Activated CD8-positive, alpha-beta memory T cell treated with anti-CD3 and anti-CD28 coated beads, Interleukin-2, amount 10 ng/mL, durations not matched to agents 7 days and 5 days (primary cell): ENCODE measurements at regions not wholly inside any gene's neighbourhood (a gene's known extent, or its start where the extent isn't known, plus 50 kb on each side); places are given as distances from the start of the nearest gene placed in this dataset.

ENCODE experiments used
- ATAC-seq: fragments of 150-1000 bp; cut with Tn5 transposase; one replicate; pipeline ENCODE4 v1.10.0; 2021; ENCODE audit warnings: moderate library complexity
- CTCF ChIA-PET: fragments of 350-600 bp; sonication (Branson Sonifier 250); formaldehyde crosslinking; loops from one replicate; lab custom pipeline; 2021; ENCODE audit warnings: antibody characterized with exemption; lab: Charles Lee
- DNase-seq: peaks from one replicate; pipeline ENCODE4 v3.0.0-alpha.2; 2020
- H3K27ac Mint-ChIP-seq: one replicate; pipeline ENCODE4 v1.8.0; 2021; ENCODE audit warnings: mild to moderate bottlenecking, mixed read lengths
- H3K27me3 Mint-ChIP-seq: one replicate; pipeline ENCODE4 v1.8.0; 2021; ENCODE audit warnings: mixed read lengths
- H3K36me3 Mint-ChIP-seq: one replicate; pipeline ENCODE4 v1.8.0; 2021; ENCODE audit warnings: mild to moderate bottlenecking, mixed read lengths
- H3K4me1 Mint-ChIP-seq: one replicate; pipeline ENCODE4 v1.8.0; 2021; ENCODE audit warnings: mixed read lengths
- H3K4me3 Mint-ChIP-seq: one replicate; pipeline ENCODE4 v1.8.0; 2021; ENCODE audit warnings: mild to moderate bottlenecking, moderate library complexity, mixed read lengths
- H3K9me3 Mint-ChIP-seq: one replicate; pipeline ENCODE4 v1.8.0; 2022; ENCODE audit warnings: low read depth, mixed read lengths

- ATAC-seq (no peak), DNase-seq (no peak)
- Mint-ChIP-seq H3K9me3 (no peaks in the 10 kb centered on the region), H3K27ac (no peak overlapping the region), H3K4me1 (no peaks in the 10 kb centered on the region), H3K4me3 (no peak overlapping the region), H3K27me3 (no peaks in the 10 kb centered on the region), H3K36me3 (peaks cover 11% of the 10 kb centered on the region)
- CTCF ChIA-PET = no interaction called here
Observed at GRCh38 chr7:112882022-112882421, 91.8 kb upstream of the TMEM168 start.

- CTCF ChIA-PET = no interaction called here
- H3K27ac Mint-ChIP-seq = no peak overlapping the region
- H3K36me3 Mint-ChIP-seq = peaks cover 11% of the 10 kb centered on the region
- ATAC-seq (no peak), DNase-seq (no peak)
- no peaks in the 10 kb centered on the region for H3K27me3 Mint-ChIP-seq
- H3K4me3 Mint-ChIP-seq = no peak overlapping the region
- H3K4me1 Mint-ChIP-seq = no peaks in the 10 kb centered on the region
- no peaks in the 10 kb centered on the region for H3K9me3 Mint-ChIP-seq
Observed at GRCh38 chr7:112880818-112881418, 90.7 kb upstream of the TMEM168 start.

DNA sequence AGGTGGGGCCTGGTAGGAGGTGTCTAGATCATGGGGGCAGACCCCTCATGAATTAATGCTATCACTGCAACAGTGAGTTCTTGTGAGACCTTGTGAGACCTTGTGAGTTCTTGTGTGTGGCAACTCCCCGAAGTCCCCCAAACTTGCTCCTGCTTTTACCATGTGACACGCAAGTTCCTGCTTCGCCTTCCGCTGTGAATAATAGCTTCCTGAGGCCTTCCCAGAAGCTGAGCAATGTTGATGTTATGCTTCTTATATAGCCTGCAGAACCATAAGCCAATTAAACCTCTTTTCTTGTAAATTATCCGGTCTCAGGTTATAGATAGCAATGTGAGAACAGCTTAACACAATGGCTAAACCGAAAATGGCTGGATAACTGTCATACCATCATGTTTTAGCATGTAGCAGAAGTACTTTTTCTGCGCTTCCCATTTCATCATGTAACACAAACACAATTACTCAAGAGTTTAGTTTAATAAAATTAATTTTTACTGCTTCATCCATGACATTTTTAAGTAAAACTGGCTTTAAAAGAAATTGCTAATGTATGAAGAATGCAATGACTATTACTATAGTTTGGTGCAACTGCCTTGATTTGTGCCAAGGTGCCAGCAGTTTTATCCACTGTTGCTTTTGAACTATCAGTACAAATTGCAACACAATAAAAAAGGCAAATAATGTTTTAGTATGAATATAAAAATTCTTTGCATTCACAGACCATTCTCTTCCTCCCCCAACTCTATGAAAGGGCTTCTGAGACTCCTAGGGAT is 87.7 kb upstream of the TMEM168 start:
- DNase-seq = no peak

DNA sequence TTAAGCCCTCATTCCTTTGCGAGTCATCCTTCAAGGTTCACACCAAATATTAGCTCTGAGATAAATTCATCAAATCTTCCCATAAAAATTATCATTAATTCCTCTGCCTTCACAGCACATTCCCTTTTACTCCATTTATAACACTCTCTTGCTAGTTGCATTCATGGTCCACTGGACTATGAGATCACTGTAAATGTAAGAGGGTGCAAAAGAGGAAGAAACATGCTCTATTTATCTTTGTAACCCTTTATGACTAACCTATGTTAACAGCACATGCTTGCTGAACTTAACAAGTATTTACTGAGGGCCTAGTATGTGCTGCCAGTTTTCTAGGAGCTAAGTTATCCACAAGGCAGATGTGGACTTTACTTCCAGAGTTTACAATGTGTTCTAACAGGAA is 86.7 kb upstream of the TMEM168 start:
- H3K27ac Mint-ChIP-seq = no peak overlapping the region
- CTCF ChIA-PET = no interaction called here
- peaks cover 5% of the 10 kb centered on the region for H3K36me3 Mint-ChIP-seq
- H3K27me3 Mint-ChIP-seq = no peaks in the 10 kb centered on the region
- H3K4me1 Mint-ChIP-seq = no peaks in the 10 kb centered on the region
- no peak for ATAC-seq
- no peaks in the 10 kb centered on the region for H3K9me3 Mint-ChIP-seq
- DNase-seq = no peak
- no peak overlapping the region for H3K4me3 Mint-ChIP-seq

More for the DNA sequence above, 87.7 kb upstream of the TMEM168 start:
- CTCF ChIA-PET = no interaction called here
- H3K27me3 Mint-ChIP-seq = no peaks in the 10 kb centered on the region
- ATAC-seq = no peak
- no peak overlapping the region for H3K27ac Mint-ChIP-seq
- H3K4me1 Mint-ChIP-seq = no peaks in the 10 kb centered on the region
- peaks cover 5% of the 10 kb centered on the region for H3K36me3 Mint-ChIP-seq
- no peaks in the 10 kb centered on the region for H3K9me3 Mint-ChIP-seq
- no peak overlapping the region for H3K4me3 Mint-ChIP-seq

DNA sequence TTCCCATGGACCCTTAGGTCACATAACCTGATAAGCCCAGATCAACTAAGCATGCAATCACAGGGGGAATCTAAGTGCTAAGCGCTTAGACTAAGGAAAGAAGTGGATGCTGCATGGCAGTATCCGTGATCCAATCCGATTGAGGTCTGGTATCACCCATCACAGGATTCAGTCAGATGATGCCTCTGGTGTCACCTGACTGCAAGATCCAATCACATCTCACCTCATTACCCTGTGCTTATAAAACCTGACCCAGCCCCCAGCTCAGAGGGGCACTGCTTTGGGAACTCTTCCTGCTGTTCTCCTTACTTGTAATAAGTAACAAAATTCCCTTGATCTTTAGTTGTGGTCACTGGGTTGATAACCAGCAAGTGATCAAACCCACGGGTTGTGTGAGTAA is 84.7 kb upstream of the TMEM168 start:
- Mint-ChIP-seq H3K4me1 (no peaks in the 10 kb centered on the region), H3K4me3 (no peak overlapping the region), H3K27me3 (no peaks in the 10 kb centered on the region), H3K9me3 (no peaks in the 10 kb centered on the region), H3K36me3 (peaks cover 5% of the 10 kb centered on the region), H3K27ac (no peak overlapping the region)
- CTCF ChIA-PET = no interaction called here
- no peak for ATAC-seq
- no peak for DNase-seq

- peaks cover 5% of the 10 kb centered on the region for H3K36me3 Mint-ChIP-seq
- DNase-seq (no peak), ATAC-seq (no peak)
- no peak overlapping the region for H3K27ac Mint-ChIP-seq
- CTCF ChIA-PET = no interaction called here
- no peaks in the 10 kb centered on the region for H3K9me3 Mint-ChIP-seq
- no peak overlapping the region for H3K4me3 Mint-ChIP-seq
- no peaks in the 10 kb centered on the region for H3K27me3 Mint-ChIP-seq
- peaks cover 2% of the 10 kb centered on the region for H3K4me1 Mint-ChIP-seq
Observed at GRCh38 chr7:112873831-112874553, 83.8 kb upstream of the TMEM168 start.

- Mint-ChIP-seq H3K27ac (no peak overlapping the region), H3K9me3 (no peaks in the 10 kb centered on the region), H3K36me3 (peaks cover 3% of the 10 kb centered on the region), H3K4me3 (no peak overlapping the region), H3K4me1 (peaks cover 10% of the 10 kb centered on the region), H3K27me3 (no peaks in the 10 kb centered on the region)
- peak; percentile 76 for ATAC-seq
- peak; percentile 70 for DNase-seq
- CTCF ChIA-PET = interaction anchor here (0.8 to 2.7 kb wide), 8 partner anchors 9 to 332 kb away, joined by 3 to 17 read pairs (median 3); a partner anchor contains a TSS
Observed at GRCh38 chr7:112869111-112869774, 79.0 kb upstream of the TMEM168 start.

- no peak overlapping the region for H3K27ac Mint-ChIP-seq
- CTCF ChIA-PET = interaction anchor here (0.8 to 2.7 kb wide), 5 partner anchors 9 to 319 kb away, joined by 3 to 17 read pairs (median 3); no protein-coding TSS in a partner anchor
- H3K9me3 Mint-ChIP-seq = no peaks in the 10 kb centered on the region
- H3K4me1 Mint-ChIP-seq = peaks cover 10% of the 10 kb centered on the region
- no peaks in the 10 kb centered on the region for H3K27me3 Mint-ChIP-seq
- H3K36me3 Mint-ChIP-seq = peaks cover 2% of the 10 kb centered on the region
- ATAC-seq (no peak), DNase-seq (no peak)
- no peak overlapping the region for H3K4me3 Mint-ChIP-seq
Observed at GRCh38 chr7:112868609-112869008, 78.4 kb upstream of the TMEM168 start.

DNA sequence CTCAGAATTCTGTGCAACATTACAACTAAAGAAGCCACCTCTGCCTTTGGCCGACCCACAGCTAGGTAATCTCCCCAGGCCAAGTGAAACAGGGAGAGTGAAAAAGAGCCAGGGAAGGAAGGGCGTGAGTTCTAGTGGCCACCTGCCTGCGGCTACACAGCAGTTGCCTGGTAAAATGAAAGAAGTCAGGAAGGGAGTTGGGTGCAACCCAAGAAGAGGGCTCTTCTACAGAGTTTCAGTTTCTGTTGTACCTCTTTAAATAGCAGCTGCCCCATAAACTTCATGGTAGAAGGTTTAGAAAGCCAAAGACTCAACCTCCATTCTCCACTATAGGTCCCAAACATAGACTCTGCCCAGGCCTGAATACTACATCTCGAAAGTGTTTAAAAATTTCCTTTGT is 76.2 kb upstream of the TMEM168 start:
- peaks cover 10% of the 10 kb centered on the region for H3K4me1 Mint-ChIP-seq
- no peaks in the 10 kb centered on the region for H3K27me3 Mint-ChIP-seq
- no peaks in the 10 kb centered on the region for H3K9me3 Mint-ChIP-seq

GRCh38 chr7:112864380-112864779 is 74.2 kb upstream of the TMEM168 start:
- H3K4me1 Mint-ChIP-seq = peaks cover 10% of the 10 kb centered on the region
- H3K27me3 Mint-ChIP-seq = no peaks in the 10 kb centered on the region
- CTCF ChIA-PET = no interaction called here
- no peak overlapping the region for H3K4me3 Mint-ChIP-seq
- H3K36me3 Mint-ChIP-seq = peaks cover 2% of the 10 kb centered on the region
- H3K9me3 Mint-ChIP-seq = no peaks in the 10 kb centered on the region
- no peak for DNase-seq
- H3K27ac Mint-ChIP-seq = no peak overlapping the region
- no peak for ATAC-seq

More for the DNA sequence above, 76.2 kb upstream of the TMEM168 start:
- peak overlapping the region; percentile 72 for H3K27ac Mint-ChIP-seq
- CTCF ChIA-PET = interaction anchor here (0.9 to 1.6 kb wide), 3 partner anchors 14 to 316 kb away, joined by 3 to 7 read pairs (median 3); a partner anchor contains a TSS
- ATAC-seq (peak; percentile 88), DNase-seq (peak; percentile 44)
- peaks cover 2% of the 10 kb centered on the region for H3K36me3 Mint-ChIP-seq
- peak overlapping the region; percentile 12 for H3K4me3 Mint-ChIP-seq

- H3K27ac Mint-ChIP-seq = no peak overlapping the region
- H3K27me3 Mint-ChIP-seq = no peaks in the 10 kb centered on the region
- ATAC-seq (no peak), DNase-seq (no peak)
- no peaks in the 10 kb centered on the region for H3K4me1 Mint-ChIP-seq
- peaks cover under 1% of the 10 kb centered on the region for H3K36me3 Mint-ChIP-seq
- no peaks in the 10 kb centered on the region for H3K9me3 Mint-ChIP-seq
- H3K4me3 Mint-ChIP-seq = no peak overlapping the region
- CTCF ChIA-PET = interaction anchor here (0.7 to 3.2 kb wide), 2 partner anchors 11 to 50 kb away, joined by 3 to 17 read pairs; no protein-coding TSS in a partner anchor
Observed at GRCh38 chr7:112858838-112859237, 68.6 kb upstream of the TMEM168 start.

DNA sequence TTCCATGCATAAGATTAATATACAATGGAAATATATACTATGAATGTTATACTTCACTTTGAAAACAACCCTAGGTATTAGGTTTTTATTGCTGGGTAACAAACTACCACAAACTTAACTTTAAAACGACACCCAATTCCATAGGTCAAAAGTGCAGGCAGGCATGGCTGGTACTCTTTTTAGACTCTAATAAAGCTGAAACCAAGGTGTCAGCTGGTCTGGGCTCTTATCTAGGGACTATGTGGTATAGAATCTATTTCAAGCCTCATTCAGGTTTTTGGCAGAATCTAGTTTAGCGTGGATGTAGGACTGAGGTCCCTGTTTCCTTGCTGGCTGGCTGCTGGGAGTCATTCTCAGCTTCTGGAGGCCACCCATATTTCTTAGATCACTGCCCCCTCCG is 65.0 kb upstream of the TMEM168 start:
- DNase-seq = no peak
- Mint-ChIP-seq H3K9me3 (no peaks in the 10 kb centered on the region), H3K27ac (no peak overlapping the region), H3K27me3 (no peaks in the 10 kb centered on the region), H3K4me1 (peaks cover 2% of the 10 kb centered on the region), H3K4me3 (no peak overlapping the region), H3K36me3 (peaks cover 6% of the 10 kb centered on the region)
- ATAC-seq = no peak
- CTCF ChIA-PET = no interaction called here

DNA sequence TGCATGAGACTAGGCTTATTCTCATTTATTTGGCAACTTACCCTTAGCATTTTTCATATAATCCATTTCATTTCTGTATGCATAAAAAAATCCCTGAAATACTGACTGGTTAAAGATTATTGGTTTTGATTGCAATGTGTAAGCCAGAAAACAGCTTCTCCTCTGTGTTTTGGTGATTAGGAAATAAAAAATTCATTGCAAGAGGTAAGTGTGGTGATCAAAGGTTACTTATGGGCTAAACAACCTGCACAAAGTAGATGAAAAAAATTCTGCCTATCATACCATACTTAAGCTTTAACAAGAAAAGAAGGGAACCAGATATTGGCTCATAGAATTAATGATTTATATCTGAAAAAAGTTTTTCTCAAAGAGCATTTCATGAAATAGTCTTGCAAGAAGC is 64.0 kb upstream of the TMEM168 start:
- no peaks in the 10 kb centered on the region for H3K27me3 Mint-ChIP-seq
- no peak overlapping the region for H3K27ac Mint-ChIP-seq
- H3K4me1 Mint-ChIP-seq = peaks cover 2% of the 10 kb centered on the region
- DNase-seq (no peak), ATAC-seq (no peak)
- no peak overlapping the region for H3K4me3 Mint-ChIP-seq
- CTCF ChIA-PET = no interaction called here
- peaks cover 10% of the 10 kb centered on the region for H3K36me3 Mint-ChIP-seq
- H3K9me3 Mint-ChIP-seq = no peaks in the 10 kb centered on the region
